PC-3 (cell line): ENCODE measurements at regions not wholly inside any gene's neighbourhood (a gene's known extent, or its start where the extent isn't known, plus 50 kb on each side); places are given as distances from the start of the nearest gene placed in this dataset.
"Not testable (repeated sequence)": the region's sequence is repeated elsewhere in the genome, so short reads cannot be mapped to it uniquely, and the experiment has no call there.

Experiments
- ATAC-seq: fragments of 200-7000 bp; cut with Tn5 transposase; 2 replicates; pipeline ENCODE4 v1.9.1; 2020; ENCODE audit warnings: mild to moderate bottlenecking, moderate library complexity
- BruUV-seq: library from RNA; stranded (reverse); fragments of 400-500 nt; replicated peaks from 2 replicates; lab custom pipeline; 2021; lab: Mats Ljungman, UMichigan
- CTCF ChIA-PET: fragments of 300-600 bp; sonication (Branson Sonifier 250); formaldehyde crosslinking; loops from one replicate; lab custom pipeline; 2022; ENCODE audit warnings: antibody characterized with exemption; lab: Charles Lee
- POLR2A ChIA-PET: fragments of 300-600 bp; sonication (Branson Sonifier 250); formaldehyde crosslinking; loops from one replicate; lab custom pipeline; 2022; ENCODE audit warnings: antibody characterized with exemption; ENCODE audit not compliant: unreplicated experiment; lab: Charles Lee
- DNase-seq: peaks from one replicate; pipeline ENCODE4 v3.0.0-alpha.2; 2015
- H2AFZ ChIP-seq: fragments of 300-600 bp; sonication (generic); 2 replicates; pipeline ENCODE4 v1.6.0; 2016; ENCODE audit warnings: antibody characterized with exemption, low read length
- H3F3A ChIP-seq: fragments of 300-600 bp; sonication (generic); one replicate; pipeline ENCODE4 v1.6.0; 2017; ENCODE audit warnings: antibody characterized with exemption, low read length, control low read depth, mild to moderate bottlenecking; ENCODE audit not compliant: unreplicated experiment
- H3K27ac ChIP-seq: fragments of 300-600 bp; sonication (generic); 2 replicates; pipeline ENCODE4 v1.5.1; 2016; ENCODE audit warnings: mild to moderate bottlenecking, low read length
- H3K27me3 ChIP-seq: fragments of 300-600 bp; sonication (generic); 2 replicates; pipeline ENCODE4 v1.6.1; 2016; ENCODE audit warnings: low read length, mixed read lengths
- H3K36me3 ChIP-seq: fragments of 300-600 bp; sonication (generic); 2 replicates; pipeline ENCODE4 v1.6.1; 2016; ENCODE audit warnings: low read depth, mixed run types, low read length, mixed read lengths
- H3K4me1 ChIP-seq: fragments of 300-600 bp; sonication (generic); 2 replicates; pipeline ENCODE4 v1.5.1; 2016; ENCODE audit warnings: low read length; ENCODE audit not compliant: insufficient read depth
- H3K4me2 ChIP-seq: fragments of 300-600 bp; sonication (generic); 2 replicates; pipeline ENCODE4 v1.6.0; 2016; ENCODE audit warnings: low read length
- H3K4me3 ChIP-seq: fragments of 300-600 bp; sonication (generic); 2 replicates; pipeline ENCODE4 v1.5.1; 2016; ENCODE audit warnings: mild to moderate bottlenecking, low read length, mixed read lengths
- H3K79me2 ChIP-seq: fragments of 300-600 bp; sonication (generic); 2 replicates; pipeline ENCODE4 v1.6.1; 2017; ENCODE audit warnings: low read length, mixed read lengths
- H3K9ac ChIP-seq: fragments of 300-600 bp; sonication (generic); 2 replicates; pipeline ENCODE4 v1.6.0; 2016; ENCODE audit warnings: mild to moderate bottlenecking, low read length
- H3K9me2 ChIP-seq: fragments of 300-600 bp; sonication (generic); replicated peaks from 2 replicates; pipeline ENCODE4 v1.6.1; 2016; ENCODE audit warnings: mixed run types, low read length, mixed read lengths
- H3K9me3 ChIP-seq: fragments of 300-600 bp; sonication (generic); 2 replicates; pipeline ENCODE4 v1.6.1; 2016; ENCODE audit warnings: low read length, mixed read lengths
- H4K20me1 ChIP-seq: fragments of 300-600 bp; sonication (generic); 2 replicates; pipeline ENCODE4 v1.6.1; 2016; ENCODE audit warnings: low read length, mixed read lengths
- EZH2 ChIP-seq: fragments of 300-600 bp; sonication (generic); IDR thresholded peaks from one replicate; pipeline ENCODE4 v1.6.1; 2017; ENCODE audit warnings: antibody characterized with exemption, mild to moderate bottlenecking, low read length; ENCODE audit not compliant: unreplicated experiment
- EZH2phosphoT487 ChIP-seq: fragments of 300-600 bp; sonication (generic); IDR thresholded peaks from 2 replicates; pipeline ENCODE4 v1.6.1; 2018; ENCODE audit warnings: mild to moderate bottlenecking, antibody characterized with exemption, low read length, borderline replicate concordance
- intact Hi-C: fragments of 100-400 bp; cut with micrococcal nuclease; formaldehyde crosslinking; loops from 2 replicates; pipeline ENCODE4 v1.9.0; 2023
- TF ChIP-seq, protein P1 (sequence below): fragments of 300-600 bp; sonication (generic); conservative IDR thresholded peaks from 2 replicates; pipeline ENCODE4 v1.5.1; 2017; ENCODE audit warnings: antibody characterized with exemption, low read depth, mild to moderate bottlenecking, low read length

DNA sequence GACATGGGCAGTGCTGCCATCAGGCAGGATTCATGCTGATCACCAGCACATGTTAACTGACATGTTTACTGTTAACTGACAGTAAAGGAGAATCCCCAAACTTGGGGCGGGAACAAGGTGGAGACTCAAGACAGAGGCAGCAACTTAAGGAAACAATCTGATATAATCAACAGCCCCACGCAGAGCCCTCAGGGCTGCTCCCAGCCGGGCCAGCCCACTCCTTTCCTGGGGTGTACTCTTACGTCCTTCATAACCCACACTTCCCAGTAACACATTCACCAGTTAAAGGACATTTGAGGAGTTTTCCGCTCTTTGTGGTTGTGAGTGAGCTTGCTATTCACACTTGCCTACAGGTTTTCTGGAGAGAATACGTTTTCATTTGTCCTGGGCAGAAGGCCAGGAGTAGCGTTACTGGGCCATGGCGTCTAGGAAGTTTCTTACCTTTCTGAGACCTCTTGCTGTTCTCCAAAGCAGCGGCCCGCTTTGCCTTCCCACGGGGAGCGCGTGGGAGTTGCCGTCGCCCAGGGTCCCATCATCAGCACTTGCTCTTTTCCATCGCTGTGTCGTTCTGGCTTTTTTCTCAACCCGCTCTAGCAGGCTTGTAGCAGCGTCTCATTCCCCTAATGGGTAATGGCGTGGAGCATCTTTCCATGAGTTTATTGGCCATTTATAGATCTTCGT, 56.4 kb downstream of the FOXF2 start:
- no peaks in the 10 kb centered on the region for H3K9me2 ChIP-seq
- H2AFZ ChIP-seq: no peak overlapping the region
- no peaks in the 10 kb centered on the region for H3K79me2 ChIP-seq
- CTCF ChIA-PET: no interaction called here
- POLR2A ChIA-PET: no interaction called here
- no peaks in the 10 kb centered on the region for H3F3A ChIP-seq
- DNase-seq (no peak), ATAC-seq (no peak)
- H3K4me2 ChIP-seq: no peak overlapping the region
- TF ChIP-seq, protein P1, sequence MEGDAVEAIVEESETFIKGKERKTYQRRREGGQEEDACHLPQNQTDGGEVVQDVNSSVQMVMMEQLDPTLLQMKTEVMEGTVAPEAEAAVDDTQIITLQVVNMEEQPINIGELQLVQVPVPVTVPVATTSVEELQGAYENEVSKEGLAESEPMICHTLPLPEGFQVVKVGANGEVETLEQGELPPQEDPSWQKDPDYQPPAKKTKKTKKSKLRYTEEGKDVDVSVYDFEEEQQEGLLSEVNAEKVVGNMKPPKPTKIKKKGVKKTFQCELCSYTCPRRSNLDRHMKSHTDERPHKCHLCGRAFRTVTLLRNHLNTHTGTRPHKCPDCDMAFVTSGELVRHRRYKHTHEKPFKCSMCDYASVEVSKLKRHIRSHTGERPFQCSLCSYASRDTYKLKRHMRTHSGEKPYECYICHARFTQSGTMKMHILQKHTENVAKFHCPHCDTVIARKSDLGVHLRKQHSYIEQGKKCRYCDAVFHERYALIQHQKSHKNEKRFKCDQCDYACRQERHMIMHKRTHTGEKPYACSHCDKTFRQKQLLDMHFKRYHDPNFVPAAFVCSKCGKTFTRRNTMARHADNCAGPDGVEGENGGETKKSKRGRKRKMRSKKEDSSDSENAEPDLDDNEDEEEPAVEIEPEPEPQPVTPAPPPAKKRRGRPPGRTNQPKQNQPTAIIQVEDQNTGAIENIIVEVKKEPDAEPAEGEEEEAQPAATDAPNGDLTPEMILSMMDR: no peak
- TF ChIP-seq EZH2phosphoT487 (no peak), EZH2 (no peak)
- H4K20me1 ChIP-seq: no peaks in the 10 kb centered on the region
- H3K4me1 ChIP-seq: no peaks in the 10 kb centered on the region
- H3K36me3 ChIP-seq: no peaks in the 10 kb centered on the region
- intact Hi-C loops: no loop called here
- H3K4me3 ChIP-seq: no peak overlapping the region
- peaks cover 62% of the 10 kb centered on the region for H3K27me3 ChIP-seq
- no TSS peak for BruUV-seq
- no peak overlapping the region for H3K27ac ChIP-seq
- H3K9me3 ChIP-seq: 0 out of 2 replicates have a peak, but pooled peaks cover under 1% of the 10 kb centered on the region
- H3K9ac ChIP-seq: no peak overlapping the region

DNA sequence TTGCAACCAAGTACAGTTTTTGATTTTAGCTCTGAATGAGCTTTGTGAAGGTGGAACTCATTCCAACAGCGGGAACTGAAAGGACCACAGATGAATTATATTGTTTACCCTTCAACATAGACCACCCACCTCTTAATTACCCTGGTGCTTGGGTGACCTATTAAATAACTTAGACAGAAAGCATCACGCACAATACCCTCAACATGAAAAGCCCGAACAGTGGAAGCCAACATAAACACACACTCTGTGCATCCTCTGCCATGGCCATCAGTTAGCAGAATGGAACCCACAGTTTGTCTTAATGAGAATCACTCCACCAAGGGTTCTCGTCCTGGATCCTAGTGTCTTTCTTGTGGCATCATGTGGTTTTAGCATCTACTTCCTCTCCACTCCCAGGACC, 60.5 kb downstream of the FOXF2 start:
- Histone ChIP-seq H3K4me3 (no peak overlapping the region), H2AFZ (no peak overlapping the region), H3K4me2 (no peak overlapping the region), H4K20me1 (no peaks in the 10 kb centered on the region), H3K9me3 (peaks cover 11% of the 10 kb centered on the region), H3K36me3 (no peaks in the 10 kb centered on the region), H3K9me2 (no peaks in the 10 kb centered on the region), H3K9ac (no peak overlapping the region), H3K79me2 (no peaks in the 10 kb centered on the region), H3K27me3 (peaks cover 72% of the 10 kb centered on the region), H3F3A (no peaks in the 10 kb centered on the region), H3K27ac (no peak overlapping the region), H3K4me1 (no peaks in the 10 kb centered on the region)
- ATAC-seq (no peak), DNase-seq (no peak)
- TF ChIP-seq, protein P1: no peak
- TF ChIP-seq EZH2 (no peak), EZH2phosphoT487 (no peak)
- ChIA-PET POLR2A (no interaction called here), CTCF (no interaction called here)
- BruUV-seq: no TSS peak
- intact Hi-C loops: no loop called here

DNA sequence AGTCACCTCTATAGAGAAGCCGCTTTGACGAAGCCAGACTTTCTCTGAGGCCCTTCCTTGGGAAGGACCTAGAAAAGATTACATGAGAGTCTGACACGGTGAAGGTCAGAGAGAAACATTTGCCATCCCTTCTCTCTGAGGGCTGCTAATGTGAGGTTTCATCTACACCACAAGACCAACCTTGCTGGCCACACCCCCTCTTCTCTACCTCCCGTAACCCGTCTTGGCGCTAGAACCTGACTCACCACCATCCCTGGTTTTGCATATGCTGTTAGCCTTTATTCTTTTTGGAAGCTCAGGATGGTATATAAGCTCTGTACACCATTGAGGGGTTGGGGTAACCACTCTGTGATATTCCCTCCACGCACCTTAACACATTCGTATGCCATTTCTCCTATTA, 63.6 kb downstream of the FOXF2 start:
- CTCF ChIA-PET: no interaction called here
- no peak overlapping the region for H3K9ac ChIP-seq
- H2AFZ ChIP-seq: no peak overlapping the region
- no peak overlapping the region for H3K4me3 ChIP-seq
- no TSS peak for BruUV-seq
- H3K9me2 ChIP-seq: no peaks in the 10 kb centered on the region
- no peaks in the 10 kb centered on the region for H3K36me3 ChIP-seq
- no peak overlapping the region for H3K27ac ChIP-seq
- peaks cover 43% of the 10 kb centered on the region for H3K27me3 ChIP-seq
- H4K20me1 ChIP-seq: no peaks in the 10 kb centered on the region
- ATAC-seq (no peak), DNase-seq (no peak)
- POLR2A ChIA-PET: no interaction called here
- intact Hi-C loops: no loop called here
- no peaks in the 10 kb centered on the region for H3K79me2 ChIP-seq
- H3K9me3 ChIP-seq: peaks cover 11% of the 10 kb centered on the region
- H3F3A ChIP-seq: no peaks in the 10 kb centered on the region
- H3K4me1 ChIP-seq: no peaks in the 10 kb centered on the region
- TF ChIP-seq EZH2phosphoT487 (no peak), EZH2 (no peak)
- TF ChIP-seq, protein P1: no peak
- no peak overlapping the region for H3K4me2 ChIP-seq

DNA sequence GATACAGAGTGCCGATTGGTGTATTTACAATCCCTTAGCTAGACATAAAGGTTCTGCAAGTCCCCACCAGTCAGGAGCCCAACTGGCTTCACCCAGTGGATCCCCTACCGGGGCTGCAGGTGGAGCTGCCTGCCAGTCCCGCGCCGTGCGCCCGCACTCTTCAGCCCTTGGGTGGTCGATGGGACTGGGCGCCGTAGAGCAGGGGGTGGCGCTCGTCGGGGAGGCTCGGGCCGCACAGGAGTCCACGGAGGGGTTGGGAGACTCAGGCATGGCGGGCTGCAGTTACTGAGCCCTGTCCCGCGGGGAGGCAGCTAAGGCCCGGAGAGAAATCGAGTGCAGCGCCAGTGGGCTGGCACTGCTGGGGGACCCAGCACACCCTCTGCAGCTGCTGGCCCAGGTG, 67.4 kb downstream of the FOXF2 start:
- CTCF ChIA-PET, H3K4me1 ChIP-seq, H3K27ac ChIP-seq, H3K9me3 ChIP-seq, H4K20me1 ChIP-seq, H3K4me2 ChIP-seq, H3K9ac ChIP-seq, intact Hi-C loops, BruUV-seq, H3F3A ChIP-seq, H3K4me3 ChIP-seq, H3K36me3 ChIP-seq, H2AFZ ChIP-seq, POLR2A ChIA-PET, ATAC-seq, DNase-seq, H3K79me2 ChIP-seq, H3K9me2 ChIP-seq: not testable (repeated sequence)
- H3K27me3 ChIP-seq: peaks cover 12% of the 10 kb centered on the region; the same call in 1 of the 2 replicates
